ENCODE measurements at regions not wholly inside any gene's neighbourhood (a gene's known extent, or its start where the extent isn't known, plus 50 kb on each side); places are given as distances from the start of the nearest gene placed in this dataset.
"Not testable (repeated sequence)": the region's sequence is repeated elsewhere in the genome, so short reads cannot be mapped to it uniquely, and the experiment has no call there.

DNA sequence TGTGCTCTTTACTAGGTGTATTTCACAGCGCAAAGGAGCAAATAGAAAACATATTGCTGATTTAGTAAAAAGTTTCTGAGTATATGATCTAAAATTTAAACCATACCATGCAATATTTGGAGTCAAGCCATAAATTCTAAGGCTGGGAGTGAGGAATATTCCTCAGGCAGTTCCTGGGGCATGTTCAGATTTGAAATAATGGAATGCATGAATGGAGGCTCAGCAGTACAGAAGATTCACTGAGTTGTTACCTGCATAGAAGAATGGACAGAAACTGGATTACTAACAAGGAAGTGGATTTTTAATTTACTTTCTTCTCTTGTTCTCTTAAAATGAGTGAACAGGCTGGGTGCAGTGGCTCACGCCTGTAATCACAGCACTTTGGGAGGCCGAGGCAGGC, 441.0 kb upstream of the MAP2 start:
- peaks cover 0 to 5% (median 0%) of the 10 kb centered on the region in 7 donors for H3K9me3 Mint-ChIP-seq
- H3K27ac Mint-ChIP-seq: no peak overlapping the region
- H3K4me3 Mint-ChIP-seq: no peak overlapping the region
- no peak for DNase-seq
- no peaks in the 10 kb centered on the region for H3K27me3 Mint-ChIP-seq
- no peaks in the 10 kb centered on the region for H3K4me1 Mint-ChIP-seq
- no peaks in the 10 kb centered on the region for H3K36me3 Mint-ChIP-seq
- ATAC-seq (ENCODE audit: low read depth in 2 of 2): no peak

DNA sequence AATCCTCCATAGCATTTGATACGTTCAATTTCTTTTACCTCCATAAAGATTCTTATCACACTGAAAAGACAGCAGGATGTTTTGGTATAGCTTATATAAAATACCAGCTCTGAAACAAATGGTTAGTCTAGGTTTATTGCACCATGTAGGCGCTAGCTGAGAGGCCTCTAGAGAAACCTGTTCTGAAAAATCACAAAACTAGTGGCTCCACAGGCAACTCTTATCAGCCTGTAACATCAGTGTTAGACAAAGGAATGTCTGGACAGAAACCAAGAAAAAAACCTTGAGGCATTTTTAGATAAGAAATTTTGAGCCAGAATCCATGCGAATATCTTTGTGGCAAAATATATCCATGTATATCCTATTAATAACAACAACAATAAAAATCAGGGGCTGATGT, 440.4 kb upstream of the MAP2 start:
- DNase-seq: no peak
- no peaks in the 10 kb centered on the region for H3K27me3 Mint-ChIP-seq
- H3K4me3 Mint-ChIP-seq: no peak overlapping the region
- no peak overlapping the region for H3K27ac Mint-ChIP-seq
- no peaks in the 10 kb centered on the region for H3K36me3 Mint-ChIP-seq
- H3K9me3 Mint-ChIP-seq: peaks cover 0 to 10% (median 0%) of the 10 kb centered on the region in 7 donors
- ATAC-seq (ENCODE audit: low read depth in 2 of 2): no peak
- no peaks in the 10 kb centered on the region for H3K4me1 Mint-ChIP-seq

DNA sequence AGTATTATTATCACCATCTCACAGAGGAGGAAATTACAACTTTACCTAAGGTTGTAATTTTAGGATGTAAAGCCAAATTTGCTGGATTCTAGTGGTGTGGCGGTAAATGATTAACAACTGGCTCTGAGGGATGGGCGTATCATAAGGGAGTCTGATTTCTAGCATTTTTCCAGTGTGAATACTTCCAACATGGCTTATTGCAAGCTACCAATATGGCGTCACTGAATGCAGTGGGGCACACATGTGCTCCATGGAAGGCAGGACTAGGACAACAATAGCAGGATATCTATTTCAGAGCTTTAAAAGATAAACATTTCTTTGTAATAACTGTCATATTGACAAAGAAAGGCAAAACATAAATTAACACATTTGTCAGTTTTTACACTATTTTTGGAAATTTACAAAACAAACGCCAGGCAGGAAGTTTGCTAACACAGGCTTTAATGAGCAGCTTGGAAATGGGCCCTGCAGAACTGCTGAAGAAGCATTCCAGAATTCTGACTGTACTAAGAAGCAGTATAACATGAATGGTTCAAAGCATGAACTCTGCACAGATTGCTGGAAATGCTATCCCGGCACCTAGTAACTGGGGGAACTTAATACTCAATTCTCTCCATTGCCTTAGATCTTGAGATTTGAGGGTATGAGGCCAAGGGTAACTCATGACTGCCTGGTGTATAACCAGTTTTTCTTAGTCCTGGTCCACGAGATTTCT, 439.3 kb upstream of the MAP2 start:
- H3K27me3 Mint-ChIP-seq: no peaks in the 10 kb centered on the region
- no peak for ATAC-seq (ENCODE audit: low read depth in 2 of 2)

DNA sequence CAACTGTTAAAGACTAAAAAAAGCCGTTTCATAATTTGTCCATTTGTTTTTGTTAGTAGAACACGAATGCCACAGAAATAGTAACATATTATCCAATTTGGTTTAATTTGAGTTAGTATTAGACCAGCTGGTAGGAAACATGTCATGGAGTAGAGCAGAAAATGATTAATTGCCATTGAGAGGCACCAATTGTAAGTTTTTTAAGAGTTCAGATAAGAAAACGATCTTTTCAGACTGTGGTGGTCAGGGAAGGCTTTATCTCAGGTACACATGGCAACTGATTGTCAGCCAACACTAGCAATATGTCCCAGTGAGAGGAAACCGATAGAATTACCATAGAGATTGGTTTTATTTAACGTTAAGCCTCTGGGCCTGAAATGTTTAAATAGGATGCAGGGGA, 438.2 kb upstream of the MAP2 start:
- no peak overlapping the region for H3K4me3 Mint-ChIP-seq
- no peak overlapping the region for H3K27ac Mint-ChIP-seq
- ATAC-seq (ENCODE audit: low read depth in 2 of 2) (no peak), DNase-seq (no peak)
- no peaks in the 10 kb centered on the region for H3K27me3 Mint-ChIP-seq
- H3K9me3 Mint-ChIP-seq: peaks cover 0 to 10% (median 0%) of the 10 kb centered on the region in 7 donors
- H3K36me3 Mint-ChIP-seq: no peaks in the 10 kb centered on the region
- H3K4me1 Mint-ChIP-seq: no peaks in the 10 kb centered on the region

More for the DNA sequence above, 439.3 kb upstream of the MAP2 start:
- Mint-ChIP-seq H3K36me3 (no peaks in the 10 kb centered on the region), H3K27ac (no peak overlapping the region), H3K4me1 (no peaks in the 10 kb centered on the region), H3K4me3 (no peak overlapping the region), H3K9me3 (peaks cover 0 to 10% (median 0%) of the 10 kb centered on the region in 7 donors)
- DNase-seq: no peak

DNA sequence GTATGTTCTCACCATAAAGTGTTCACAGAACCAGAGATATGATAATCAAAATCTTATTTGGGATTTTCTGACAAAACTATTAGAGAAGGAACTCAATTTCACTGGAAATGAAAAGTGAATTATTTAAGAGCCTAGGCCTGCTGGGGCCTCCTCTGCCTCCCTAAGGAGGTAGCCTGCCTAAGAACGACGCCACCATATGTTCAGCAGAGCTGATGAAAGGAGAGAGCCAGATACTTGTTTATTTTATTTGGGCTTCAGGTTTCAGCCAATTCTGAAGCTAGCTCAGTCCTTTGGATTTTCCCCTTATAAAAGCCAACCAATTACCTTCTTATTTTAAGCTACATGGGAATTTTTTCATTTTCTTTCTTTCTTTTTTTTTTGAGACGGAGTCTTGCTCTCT, 433.1 kb upstream of the MAP2 start:
- Mint-ChIP-seq H3K9me3 (peaks cover 0 to 14% (median 3%) of the 10 kb centered on the region in 7 donors), H3K4me3 (no peak overlapping the region), H3K27ac (no peak overlapping the region), H3K36me3 (no peaks in the 10 kb centered on the region), H3K27me3 (no peaks in the 10 kb centered on the region), H3K4me1 (no peaks in the 10 kb centered on the region)
- DNase-seq (no peak), ATAC-seq (ENCODE audit: low read depth in 2 of 2) (no peak)

DNA sequence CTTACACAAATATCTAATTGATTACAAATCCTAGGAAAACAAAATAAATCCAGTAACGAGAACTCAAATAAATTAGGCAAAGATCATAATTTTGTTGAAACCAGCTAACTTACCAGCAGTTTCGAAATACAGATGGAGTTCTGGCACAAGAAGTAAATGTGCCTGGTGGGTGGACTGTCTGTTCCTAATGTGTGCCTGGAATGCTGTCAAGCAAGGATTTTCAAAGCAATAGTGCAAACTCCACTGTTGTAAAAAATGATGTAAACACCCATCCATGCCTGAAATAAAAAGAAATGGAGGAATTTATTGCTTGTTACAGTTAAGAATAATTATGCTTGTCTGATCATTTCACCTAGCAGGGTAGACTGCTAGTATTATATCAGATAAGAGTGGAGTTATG, 423.9 kb upstream of the MAP2 start:
- H3K9me3 Mint-ChIP-seq: peaks cover 0 to 12% (median 6%) of the 10 kb centered on the region in 7 donors
- no peaks in the 10 kb centered on the region for H3K4me1 Mint-ChIP-seq
- H3K27me3 Mint-ChIP-seq: no peaks in the 10 kb centered on the region
- ATAC-seq (ENCODE audit: low read depth in 2 of 2) (no peak), DNase-seq (no peak)
- H3K36me3 Mint-ChIP-seq: no peaks in the 10 kb centered on the region
- H3K4me3 Mint-ChIP-seq: no peak overlapping the region
- no peak overlapping the region for H3K27ac Mint-ChIP-seq

DNA sequence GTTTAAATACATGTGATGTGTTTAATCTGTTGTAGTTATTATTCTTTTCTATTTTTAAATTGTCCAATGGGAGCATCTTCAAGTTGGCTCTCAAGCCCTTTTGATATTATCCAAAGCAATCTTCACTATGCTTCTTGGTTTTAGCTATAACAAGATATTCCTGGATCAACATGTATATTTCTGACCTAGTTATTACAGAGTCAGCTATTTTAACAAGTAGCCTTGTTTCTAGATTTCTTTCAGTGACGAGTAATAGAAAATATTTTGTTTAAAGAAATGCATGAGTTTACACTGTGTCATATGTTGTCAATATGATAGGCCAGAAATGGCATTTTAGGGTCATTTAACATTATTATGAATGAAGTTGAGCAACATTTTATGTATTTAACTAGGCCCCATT, 421.8 kb upstream of the MAP2 start:
- ATAC-seq (ENCODE audit: low read depth in 2 of 2) (no peak), DNase-seq (no peak)
- no peak overlapping the region for H3K27ac Mint-ChIP-seq
- no peak overlapping the region for H3K4me3 Mint-ChIP-seq
- peaks cover 0 to 28% (median 12%) of the 10 kb centered on the region in 7 donors for H3K9me3 Mint-ChIP-seq
- H3K36me3 Mint-ChIP-seq: peaks cover 0 to 8% of the 10 kb centered on the region in 2 donors
- no peaks in the 10 kb centered on the region for H3K4me1 Mint-ChIP-seq
- no peaks in the 10 kb centered on the region for H3K27me3 Mint-ChIP-seq

DNA sequence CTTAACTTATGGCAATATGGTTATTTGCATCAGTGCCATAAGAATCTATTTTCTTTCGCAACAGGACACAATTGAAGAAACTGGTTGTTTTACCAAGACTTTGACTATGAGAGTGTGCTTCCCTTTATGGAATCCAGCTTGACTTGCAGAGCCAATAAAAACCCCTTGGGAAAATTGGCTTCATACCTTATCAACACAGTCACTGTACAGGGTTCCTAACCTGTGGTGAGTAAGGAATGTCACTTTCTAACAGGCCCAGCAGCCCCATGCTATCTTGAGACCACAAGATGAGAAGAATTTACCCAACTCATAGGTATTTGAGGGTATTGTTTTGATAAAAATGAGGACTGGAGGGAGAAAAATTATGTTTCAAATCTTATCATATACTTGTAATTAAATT, 418.5 kb upstream of the MAP2 start:
- ATAC-seq (ENCODE audit: low read depth in 2 of 2) (no peak), DNase-seq (no peak)
- Mint-ChIP-seq H3K4me1 (no peaks in the 10 kb centered on the region), H3K36me3 (peaks cover 0 to 8% of the 10 kb centered on the region in 2 donors), H3K9me3 (peaks cover 0 to 30% (median 14%) of the 10 kb centered on the region in 7 donors), H3K4me3 (no peak overlapping the region), H3K27ac (no peak overlapping the region), H3K27me3 (no peaks in the 10 kb centered on the region)

DNA sequence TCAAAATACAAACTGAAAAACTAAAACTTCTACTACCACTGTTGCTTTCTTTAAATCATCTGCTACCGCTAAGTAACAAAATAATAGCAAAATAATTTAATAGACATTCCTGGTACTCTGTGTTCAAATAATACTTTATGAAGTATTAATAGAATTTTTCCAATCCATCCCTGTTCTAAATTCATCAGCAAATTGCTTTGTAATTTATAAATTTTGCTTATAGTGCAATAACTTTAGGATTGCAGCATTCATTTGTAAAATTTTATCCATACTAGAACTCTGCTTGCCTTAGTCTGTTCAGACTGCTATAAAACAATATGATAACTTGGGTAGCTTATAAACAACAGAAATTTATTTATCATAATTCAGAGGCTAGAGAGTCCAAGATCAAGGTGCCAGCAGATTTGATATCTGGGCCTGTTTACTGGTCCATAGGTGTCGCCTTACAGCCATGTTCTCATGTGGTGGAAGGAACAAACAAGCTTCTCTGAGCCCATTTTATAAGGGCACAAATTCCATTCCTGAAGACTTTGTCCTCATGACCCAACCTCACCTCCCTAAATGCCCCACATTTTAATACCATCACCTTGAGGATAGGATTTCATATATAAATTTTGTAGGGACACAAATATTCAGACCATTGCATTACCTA, 415.1 kb upstream of the MAP2 start:
- no peak for ATAC-seq (ENCODE audit: low read depth in 2 of 2)
- H3K4me3 Mint-ChIP-seq: no peak overlapping the region

DNA sequence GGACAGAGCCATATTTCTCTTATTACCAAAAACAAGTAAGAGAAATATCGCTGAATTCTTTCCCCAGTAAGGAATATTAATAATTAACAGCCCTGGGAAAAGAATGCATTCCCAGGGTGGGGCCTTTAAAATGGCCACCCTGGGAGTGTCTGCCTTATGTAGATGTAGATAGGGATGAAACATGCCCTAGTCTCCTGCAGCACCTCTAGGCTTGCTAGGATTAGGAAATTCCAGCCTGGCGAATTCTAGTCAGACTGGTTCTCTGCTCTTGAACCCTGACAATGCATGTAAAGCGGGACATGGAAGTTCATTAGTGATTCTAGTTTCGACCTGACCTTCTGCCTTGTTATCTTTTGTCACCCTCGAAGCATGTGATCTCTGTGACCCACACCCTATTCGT, 405.2 kb upstream of the MAP2 start:
- not testable (repeated sequence) for ATAC-seq (ENCODE audit: low read depth in 2 of 2); H3K4me1 Mint-ChIP-seq; H3K36me3 Mint-ChIP-seq; H3K27me3 Mint-ChIP-seq; H3K27ac Mint-ChIP-seq; DNase-seq; H3K4me3 Mint-ChIP-seq
- H3K9me3 Mint-ChIP-seq: peaks cover 0 to 19% (median 7%) of the 10 kb centered on the region in 7 donors

More for the DNA sequence above, 415.1 kb upstream of the MAP2 start:
- H3K27ac Mint-ChIP-seq: no peak overlapping the region
- peaks cover 0 to 30% (median 14%) of the 10 kb centered on the region in 7 donors for H3K9me3 Mint-ChIP-seq
- no peak for DNase-seq
- no peaks in the 10 kb centered on the region for H3K4me1 Mint-ChIP-seq
- H3K36me3 Mint-ChIP-seq: peaks cover 0 to 8% of the 10 kb centered on the region in 2 donors
- no peaks in the 10 kb centered on the region for H3K27me3 Mint-ChIP-seq

DNA sequence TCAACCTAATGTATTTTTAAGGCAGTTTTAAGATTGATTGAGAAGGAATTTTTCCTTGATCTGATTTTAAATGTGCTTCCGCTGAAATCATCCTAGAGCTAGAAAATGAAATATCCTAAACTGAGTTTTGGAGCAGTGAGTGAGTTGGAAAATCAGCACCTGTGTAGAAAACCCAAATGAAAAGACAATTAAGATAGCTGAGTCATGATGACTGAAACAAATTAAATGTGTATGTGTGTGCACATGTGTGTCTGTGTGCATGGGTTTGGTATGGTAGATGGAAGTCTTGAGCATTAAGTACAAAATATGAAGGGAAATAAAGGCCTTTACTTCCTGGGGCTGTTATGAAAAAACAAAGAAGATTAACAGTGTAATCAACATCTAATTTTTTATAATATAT, 394.6 kb upstream of the MAP2 start:
- Mint-ChIP-seq H3K27me3 (no peaks in the 10 kb centered on the region), H3K4me3 (no peak overlapping the region), H3K36me3 (no peaks in the 10 kb centered on the region), H3K9me3 (peaks cover 0 to 10% (median 0%) of the 10 kb centered on the region in 7 donors), H3K27ac (no peak overlapping the region), H3K4me1 (no peaks in the 10 kb centered on the region)
- ATAC-seq (ENCODE audit: low read depth in 2 of 2) (no peak), DNase-seq (no peak)

DNA sequence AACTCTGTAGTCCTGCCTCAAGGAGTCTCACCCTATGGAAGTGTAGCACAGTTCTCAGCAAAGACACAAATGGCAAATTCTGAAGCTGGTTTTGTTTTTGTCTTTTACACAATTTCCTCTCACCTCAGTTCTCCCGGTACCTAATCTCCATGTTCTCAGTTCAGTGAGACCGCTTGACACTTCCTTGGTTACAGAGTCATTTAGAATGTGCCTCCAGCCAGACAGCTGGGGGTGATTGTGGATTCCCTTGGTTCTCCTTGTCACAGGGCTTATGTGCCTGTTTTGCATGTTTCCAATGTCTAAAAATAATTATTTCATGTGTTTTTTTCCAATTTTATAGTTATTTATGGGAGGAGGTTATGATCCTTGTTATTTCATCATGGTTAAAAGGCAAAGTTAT, 379.5 kb upstream of the MAP2 start:
- Mint-ChIP-seq H3K9me3 (peaks cover 0 to 2% (median 0%) of the 10 kb centered on the region in 7 donors), H3K4me3 (no peak overlapping the region), H3K27me3 (no peaks in the 10 kb centered on the region), H3K4me1 (no peaks in the 10 kb centered on the region), H3K27ac (no peak overlapping the region), H3K36me3 (no peaks in the 10 kb centered on the region)
- ATAC-seq (ENCODE audit: low read depth in 2 of 2) (no peak), DNase-seq (no peak)

DNA sequence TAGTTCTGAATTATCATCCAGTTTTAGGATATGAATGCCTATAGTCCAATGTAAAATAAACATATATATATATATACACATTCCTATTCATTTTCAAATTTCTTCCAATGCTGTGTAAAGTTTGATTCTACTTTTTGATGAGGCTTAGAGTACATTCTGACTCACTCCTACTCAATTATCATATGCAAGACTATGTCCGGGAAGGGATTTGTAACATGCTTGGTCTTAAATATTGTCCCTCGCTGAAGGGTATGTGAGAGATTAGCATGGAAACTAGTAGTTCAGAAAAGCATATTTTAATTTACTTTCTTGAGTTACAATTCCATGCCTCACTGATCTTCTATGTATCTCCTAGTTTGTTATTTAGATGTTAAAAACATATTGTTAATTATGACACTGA, 377.7 kb upstream of the MAP2 start:
- no peaks in the 10 kb centered on the region for H3K27me3 Mint-ChIP-seq

DNA sequence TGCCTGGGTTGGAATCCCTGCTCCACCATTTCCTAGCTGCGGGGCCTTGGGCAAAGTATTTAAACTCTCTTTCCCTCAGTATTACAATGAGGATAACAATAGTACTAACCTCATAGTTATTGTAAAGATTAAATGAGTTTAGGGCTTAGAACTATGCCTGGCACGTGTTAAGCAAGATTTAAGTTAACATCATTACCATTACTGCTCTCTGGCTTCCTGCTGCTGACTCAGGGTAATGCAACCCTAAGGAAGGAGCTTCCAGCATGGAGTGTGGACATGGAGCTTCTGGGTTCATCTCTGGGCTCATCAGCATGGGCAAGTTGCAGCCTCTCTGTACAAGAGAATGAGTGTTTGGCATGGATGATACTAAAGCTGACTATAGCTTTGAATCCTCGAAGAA, 374.2 kb upstream of the MAP2 start:
- Mint-ChIP-seq H3K36me3 (no peaks in the 10 kb centered on the region), H3K27ac (no peak overlapping the region), H3K4me3 (peak overlapping the region in 1 of 8 donors; percentile 25), H3K9me3 (peaks cover 0 to 4% (median 0%) of the 10 kb centered on the region in 7 donors), H3K27me3 (no peaks in the 10 kb centered on the region), H3K4me1 (no peaks in the 10 kb centered on the region)
- ATAC-seq (ENCODE audit: low read depth in 2 of 2) (no peak), DNase-seq (no peak)

More for the DNA sequence above, 377.7 kb upstream of the MAP2 start:
- H3K36me3 Mint-ChIP-seq: no peaks in the 10 kb centered on the region
- no peak overlapping the region for H3K4me3 Mint-ChIP-seq
- peaks cover 0 to 2% (median 0%) of the 10 kb centered on the region in 7 donors for H3K9me3 Mint-ChIP-seq
- ATAC-seq (ENCODE audit: low read depth in 2 of 2): no peak
- no peaks in the 10 kb centered on the region for H3K4me1 Mint-ChIP-seq
- no peak for DNase-seq
- no peak overlapping the region for H3K27ac Mint-ChIP-seq

Data from naive B cell (primary cell).